IMR-90 (cell line): ENCODE measurements at regions not wholly inside any gene's neighbourhood (a gene's known extent, or its start where the extent isn't known, plus 50 kb on each side); places are given as distances from the start of the nearest gene placed in this dataset.
"Not testable (repeated sequence)": the region's sequence is repeated elsewhere in the genome, so short reads cannot be mapped to it uniquely, and the experiment has no call there.

ENCODE experiments used
- ATAC-seq: fragments of 200-7000 bp; cut with Tn5 transposase; 2 replicates; pipeline ENCODE4 v1.9.1; 2020; ENCODE audit warnings: low read depth, mild to moderate bottlenecking, moderate library complexity
- BruUV-seq: library from RNA; stranded (reverse); fragments of 400-500 nt; replicated peaks from 2 replicates; lab custom pipeline; 2021; lab: Mats Ljungman, UMichigan
- CTCF ChIA-PET: fragments of 300-600 bp; formaldehyde crosslinking; extraction: SDS; loops from one replicate; lab custom pipeline; 2021; ENCODE audit warnings: antibody characterized with exemption; lab: Yijun Ruan, JAX
- POLR2A ChIA-PET: fragments of 300-600 bp; sonication (Branson Sonifier 250); formaldehyde crosslinking; loops from one replicate; lab custom pipeline; 2022; ENCODE audit warnings: antibody characterized with exemption; ENCODE audit not compliant: unreplicated experiment; lab: Charles Lee
- DNase-seq: peaks from one replicate; pipeline ENCODE4 v3.0.0; 2013
- H2AFZ ChIP-seq: replicated peaks from 2 replicates; pipeline ENCODE3; 2013; ENCODE audit warnings: low read length, mild to moderate bottlenecking; ENCODE audit not compliant: poor library complexity
- H2AK5ac ChIP-seq: 2 replicates; pipeline ENCODE4 v1.6.1; 2013; ENCODE audit warnings: low read depth, low read length, inconsistent platforms
- H2AK9ac ChIP-seq: replicated peaks from 2 replicates; pipeline ENCODE3; 2013; ENCODE audit warnings: mild to moderate bottlenecking, low read depth, low read length, moderate library complexity; ENCODE audit not compliant: poor library complexity
- H2BK120ac ChIP-seq: 2 replicates; pipeline ENCODE4 v1.6.1; 2013; ENCODE audit warnings: low read depth, low read length, inconsistent platforms
- H2BK15ac ChIP-seq: 3 replicates; pipeline ENCODE4 v1.6.1; 2013; ENCODE audit warnings: low read depth, low read length, inconsistent platforms
- H2BK20ac ChIP-seq: 2 replicates; pipeline ENCODE4 v1.6.1; 2013; ENCODE audit warnings: low read depth, mild to moderate bottlenecking, inconsistent platforms, low read length, moderate library complexity
- H2BK5ac ChIP-seq: 2 replicates; pipeline ENCODE4 v1.6.1; 2013; ENCODE audit warnings: mild to moderate bottlenecking, low read depth, low read length, inconsistent platforms; ENCODE audit not compliant: poor library complexity, severe bottlenecking
- H3K14ac ChIP-seq: replicated peaks from 2 replicates; pipeline ENCODE4 v1.6.1; 2013; ENCODE audit warnings: low read depth, low read length, inconsistent platforms
- H3K18ac ChIP-seq: 2 replicates; pipeline ENCODE4 v1.6.1; 2013; ENCODE audit warnings: low read depth, low read length, control low read depth
- H3K23ac ChIP-seq: 2 replicates; pipeline ENCODE4 v1.6.1; 2013; ENCODE audit warnings: low read depth, low read length, inconsistent platforms
- H3K27ac ChIP-seq: 2 replicates; pipeline ENCODE4 v1.5.1; 2013; ENCODE audit warnings: mild to moderate bottlenecking, control low read depth, low read length; ENCODE audit not compliant: insufficient read depth
- H3K27me3 ChIP-seq: 2 replicates; pipeline ENCODE4 v1.6.1; 2013; ENCODE audit warnings: low read length; ENCODE audit not compliant: control insufficient read depth, insufficient read depth
- H3K36me3 ChIP-seq: 2 replicates; pipeline ENCODE4 v1.6.1; 2013; ENCODE audit warnings: low read length, mixed read lengths; ENCODE audit not compliant: control insufficient read depth, insufficient read depth
- H3K4ac ChIP-seq: 2 replicates; pipeline ENCODE4 v1.6.1; 2013; ENCODE audit warnings: low read depth, low read length, inconsistent platforms
- H3K4me1 ChIP-seq: 2 replicates; pipeline ENCODE4 v1.6.1; 2013; ENCODE audit warnings: low read length, mixed read lengths; ENCODE audit not compliant: control insufficient read depth, insufficient read depth
- H3K4me2 ChIP-seq: 2 replicates; pipeline ENCODE4 v1.6.1; 2013; ENCODE audit warnings: low read depth, mild to moderate bottlenecking, control low read depth, low read length, moderate library complexity
- H3K4me3 ChIP-seq: 2 replicates; pipeline ENCODE4 v1.5.1; 2013; ENCODE audit warnings: low read depth, mild to moderate bottlenecking, control low read depth, low read length, moderate library complexity; ENCODE audit not compliant: insufficient read depth
- H3K56ac ChIP-seq: 2 replicates; pipeline ENCODE4 v1.6.1; 2013; ENCODE audit warnings: low read length, inconsistent platforms; ENCODE audit not compliant: insufficient read depth; ENCODE audit errors: extremely low read depth
- H3K79me1 ChIP-seq, 2 experiments: 2 replicates each; pipeline ENCODE4 v1.6.1; 2013; ENCODE audit warnings: low read length in 2 of 2, inconsistent platforms in 1 of 2, low read depth in 1 of 2
- H3K9ac ChIP-seq: 2 replicates; pipeline ENCODE4 v1.6.1; 2013; ENCODE audit warnings: low read depth, low read length, control low read depth
- H3K9me1 ChIP-seq: 2 replicates; pipeline ENCODE4 v1.6.1; 2013; ENCODE audit warnings: low read length, inconsistent platforms; ENCODE audit not compliant: insufficient read depth
- H3K9me3 ChIP-seq: 2 replicates; pipeline ENCODE4 v1.6.1; 2013; ENCODE audit warnings: low read length; ENCODE audit not compliant: control insufficient read depth, insufficient read depth
- H4K20me1 ChIP-seq: 2 replicates; pipeline ENCODE4 v1.6.1; 2013; ENCODE audit warnings: low read length, inconsistent platforms; ENCODE audit not compliant: insufficient read depth
- H4K5ac ChIP-seq: 2 replicates; pipeline ENCODE4 v1.6.1; 2013; ENCODE audit warnings: mild to moderate bottlenecking, low read depth, low read length, control low read depth
- H4K8ac ChIP-seq, 2 experiments: 2 replicates each; pipeline ENCODE4 v1.6.1; 2013; ENCODE audit warnings: low read depth in 2 of 2, low read length in 2 of 2, control low read depth in 1 of 2, inconsistent platforms in 1 of 2
- H4K91ac ChIP-seq: 2 replicates; pipeline ENCODE4 v1.6.1; 2013; ENCODE audit warnings: low read depth, low read length, inconsistent platforms; ENCODE audit not compliant: insufficient read depth
- WGBS, 2 experiments: methylation state at CpG; one replicate each; pipeline versions ENCODE4 v1.1.5 to v1.1.7; 2013; ENCODE audit warnings: missing lambda C conversion rate in 2 of 2; ENCODE audit not compliant: insufficient read length in 1 of 2; ENCODE audit errors: extremely low coverage in 2 of 2; 5-methylcytosine and 5-hydroxymethylcytosine counted together
- dilution Hi-C: fragments of 300-500 bp; cut with HindIII; formaldehyde crosslinking; loops from one replicate; pipeline ENCODE4 v1.14.3; 2018; ENCODE audit warnings: low sequenced_read_pairs; ENCODE audit not compliant: unreplicated experiment
- in situ Hi-C: fragments of 300-500 bp; cut with MboI; formaldehyde crosslinking; loops from 3 replicates; pipeline ENCODE4 v1.14.3; 2019; ENCODE audit warnings: low sequenced_read_pairs, inconsistent platforms, mixed read lengths
- intact Hi-C: fragments of 100-400 bp; cut with micrococcal nuclease; formaldehyde crosslinking; loops from 2 replicates; pipeline ENCODE4 v1.10.0; 2022

DNA sequence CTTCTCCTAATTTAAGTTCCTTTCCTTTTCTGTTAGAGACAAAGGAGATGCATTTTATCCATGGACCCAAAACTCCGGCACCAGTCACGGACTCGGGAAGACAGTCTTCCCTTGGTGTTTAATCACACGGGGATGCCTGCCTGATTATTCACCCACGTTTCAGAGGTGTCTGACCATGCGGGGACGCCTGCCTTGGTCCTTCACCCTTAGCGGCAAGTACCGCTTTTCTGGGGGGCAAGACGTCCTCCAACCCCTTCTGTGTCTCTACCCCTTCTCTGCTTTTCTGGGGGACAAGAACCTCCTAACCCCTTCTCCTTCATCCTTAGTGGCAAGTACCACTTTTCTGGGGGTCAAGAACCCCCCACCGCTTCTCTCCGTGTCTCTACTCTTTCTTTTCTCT, 816.9 kb upstream of the VRK2 start:
- H4K5ac ChIP-seq, H4K91ac ChIP-seq, H3K27me3 ChIP-seq, H4K8ac ChIP-seq, H3K27ac ChIP-seq, POLR2A ChIA-PET, H3K4me2 ChIP-seq, H2AK5ac ChIP-seq, DNase-seq, BruUV-seq, H3K23ac ChIP-seq, H3K14ac ChIP-seq, H3K4ac ChIP-seq, H2BK20ac ChIP-seq, H2BK5ac ChIP-seq, H2AFZ ChIP-seq, H3K9ac ChIP-seq, intact Hi-C loops, H2BK15ac ChIP-seq, ATAC-seq, H3K9me1 ChIP-seq, H3K79me1 ChIP-seq, H3K4me3 ChIP-seq, dilution Hi-C loops, H2BK120ac ChIP-seq, CTCF ChIA-PET, H3K9me3 ChIP-seq, H3K36me3 ChIP-seq, in situ Hi-C loops, H3K4me1 ChIP-seq, H3K56ac ChIP-seq, H3K18ac ChIP-seq, H2AK9ac ChIP-seq, H4K20me1 ChIP-seq: not testable (repeated sequence)
- whole genome bisulfite sequencing, 2 experiments: 84% methylated on average over 5 of the region's 12 CpGs; no CpG with 5 or more reads in 1 of the 2 experiments

- H2BK15ac ChIP-seq, CTCF ChIA-PET, H3K56ac ChIP-seq, H3K9me1 ChIP-seq, H3K27me3 ChIP-seq, dilution Hi-C loops, H3K27ac ChIP-seq, DNase-seq, H3K36me3 ChIP-seq, H3K79me1 ChIP-seq, H2AFZ ChIP-seq, H3K18ac ChIP-seq, H2AK9ac ChIP-seq, intact Hi-C loops, H4K8ac ChIP-seq, H2BK120ac ChIP-seq, BruUV-seq, H3K4me2 ChIP-seq, H2BK5ac ChIP-seq, H4K20me1 ChIP-seq, H2AK5ac ChIP-seq, H2BK20ac ChIP-seq, POLR2A ChIA-PET, H3K23ac ChIP-seq, H3K4me3 ChIP-seq, ATAC-seq, H3K14ac ChIP-seq, in situ Hi-C loops, H3K9ac ChIP-seq, H3K4ac ChIP-seq, H4K91ac ChIP-seq, H3K9me3 ChIP-seq, H3K4me1 ChIP-seq, H4K5ac ChIP-seq: not testable (repeated sequence)
- WGBS, 2 experiments: 87% methylated on average over 6 of the region's 9 CpGs; no CpG with 5 or more reads in 1 of the 2 experiments
These were observed 814.3 kb upstream of the VRK2 start for GRCh38 chr2:57232341-57232740.
